GM13977 (cell line): ENCODE measurements at regions not wholly inside any gene's neighbourhood (a gene's known extent, or its start where the extent isn't known, plus 50 kb on each side); places are given as distances from the start of the nearest gene placed in this dataset.
"Not testable (repeated sequence)": the region's sequence is repeated elsewhere in the genome, so short reads cannot be mapped to it uniquely, and the experiment has no call there.

Source experiments
- DNase-seq: peaks from one replicate; pipeline ENCODE4 v3.0.0; 2012; ENCODE audit warnings: low spot score
- CTCF ChIP-seq: IDR thresholded peaks from 2 replicates; pipeline ENCODE4 v1.5.1; 2012; ENCODE audit warnings: mild to moderate bottlenecking, control low read depth; ENCODE audit not compliant: insufficient read depth; ENCODE audit errors: extremely low read depth, missing control alignments
- in situ Hi-C: fragments of 300-500 bp; cut with MboI; formaldehyde crosslinking; loops from one replicate; pipeline ENCODE4 v1.12.0; 2022; ENCODE audit warnings: low sequenced_read_pairs, low pct_unique_long_range_greater_than_20kb, mixed read lengths, inconsistent platforms; ENCODE audit not compliant: unreplicated experiment

DNA sequence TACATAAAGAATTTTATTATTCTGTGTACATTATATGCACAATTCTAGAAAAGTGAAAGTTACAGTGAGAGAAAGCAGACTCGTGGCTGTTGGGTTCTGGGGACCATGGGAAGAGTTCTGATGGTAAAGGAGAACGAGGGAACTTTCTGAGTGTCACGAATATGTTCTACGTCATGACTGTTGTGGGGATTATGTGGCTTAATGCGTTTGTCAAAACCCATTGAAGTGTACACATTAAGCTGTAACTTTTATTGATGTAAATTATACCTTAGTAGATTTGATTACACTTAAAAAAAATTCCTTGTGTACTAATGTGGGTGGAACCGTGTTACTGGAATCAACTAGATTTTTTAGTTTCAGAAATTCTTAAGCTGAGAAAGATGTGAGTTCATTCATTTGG is 426.1 kb downstream of the DSC3 start:
- in situ Hi-C loops = no loop called here
- DNase-seq = no peak
- no peak for TF ChIP-seq CTCF

- no peak for TF ChIP-seq CTCF
- no peak for DNase-seq
- in situ Hi-C loops = no loop called here
Measured at GRCh38 chr18:30613467-30613801, 429.1 kb downstream of the DSC3 start.

GRCh38 chr18:30601541-30601940 is 441.0 kb downstream of the DSC3 start:
- no peak for DNase-seq
- in situ Hi-C loops = no loop called here
- TF ChIP-seq CTCF = no peak

DNA sequence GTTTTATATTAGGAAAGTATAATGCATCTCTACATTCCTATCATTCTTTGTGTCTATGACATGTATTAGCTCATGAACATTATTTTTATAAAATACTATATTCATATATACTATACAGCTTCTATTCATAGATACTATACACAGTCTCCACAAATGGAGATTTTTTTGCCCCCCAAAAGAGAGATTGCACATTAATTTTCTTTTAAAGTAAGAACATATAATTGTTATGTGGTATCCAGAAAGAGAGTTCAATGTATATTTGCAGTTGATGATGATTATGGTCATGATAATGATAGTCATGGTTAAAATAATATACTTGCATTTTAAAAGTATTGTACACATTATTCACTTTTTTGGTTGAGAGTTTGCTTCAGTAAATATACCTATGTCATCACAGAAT is 445.3 kb downstream of the DSC3 start:
- in situ Hi-C loops = no loop called here
- no peak for TF ChIP-seq CTCF
- DNase-seq = no peak

GRCh38 chr18:30596635-30597034 is 445.9 kb downstream of the DSC3 start:
- no peak for TF ChIP-seq CTCF
- in situ Hi-C loops = no loop called here
- no peak for DNase-seq

- TF ChIP-seq CTCF = no peak
- DNase-seq = no peak
Measured at GRCh38 chr18:30595942-30596341, 446.6 kb downstream of the DSC3 start.

DNA sequence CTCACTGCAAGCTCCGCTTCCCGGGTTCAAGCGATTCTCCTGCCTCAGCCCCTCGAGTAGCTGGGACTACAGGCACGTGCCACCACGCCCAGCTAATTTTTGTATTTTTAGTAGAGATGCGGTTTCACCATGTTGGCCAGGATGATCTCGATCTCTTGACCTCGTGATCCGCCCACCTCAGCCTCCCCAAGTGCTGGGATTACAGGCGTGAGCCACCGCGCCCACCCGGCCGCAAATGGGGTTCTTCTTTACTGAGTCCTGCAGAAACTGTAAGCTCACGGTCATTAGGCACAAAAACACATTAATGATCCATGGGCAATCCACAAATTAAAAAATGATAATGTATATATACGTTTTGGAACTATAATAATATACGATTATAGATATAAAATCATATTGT is 447.6 kb downstream of the DSC3 start:
- DNase-seq, in situ Hi-C loops: not testable (repeated sequence)

More at GRCh38 chr18:30595942-30596341, 446.6 kb downstream of the DSC3 start:
- in situ Hi-C loops = no loop called here
